ENCODE measurements at regions not wholly inside any gene's neighbourhood (a gene's known extent, or its start where the extent isn't known, plus 50 kb on each side); places are given as distances from the start of the nearest gene placed in this dataset.

DNA sequence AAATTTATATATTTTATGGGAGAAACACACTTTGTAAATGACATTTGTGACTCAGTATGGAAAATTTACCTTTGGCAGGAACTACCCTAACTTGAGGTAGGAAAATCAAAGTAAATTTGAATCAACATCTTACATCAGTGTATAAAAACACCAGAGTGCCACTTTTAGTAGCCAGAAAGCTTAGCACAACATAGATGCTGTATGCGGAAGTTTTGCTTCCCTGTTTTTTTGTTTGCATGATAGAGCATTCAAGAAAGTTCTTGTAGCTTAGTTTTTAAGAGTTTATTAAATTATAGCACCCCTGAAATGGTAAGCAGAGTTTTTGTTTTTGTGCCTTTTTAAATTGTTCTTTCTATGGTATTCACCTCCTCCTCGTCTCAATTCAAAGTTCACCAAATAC, 120.8 kb upstream of the RAP2B start:
- Histone ChIP-seq H3K9me3 (no peaks in the 10 kb centered on the region), H3K36me3 (no peaks in the 10 kb centered on the region), H3K27me3 (no peaks in the 10 kb centered on the region), H3K4me1 (peaks cover 0 to 18% (median 2%) of the 10 kb centered on the region in 4 donors), H3K4me3 (no peak overlapping the region), H3K27ac (no peak overlapping the region)
- in situ Hi-C loops (cut with MboI; ENCODE audit: low pct_ligation_motif_present in 1 of 4, low pct_unique_long_range_greater_than_20kb in 1 of 4, low sequenced_read_pairs in 3 of 4) (loop anchor here (10.0 to 25.0 kb wide), 7 partner anchors 124 to 921 kb away; partner anchors contain the start of gene RAP2B (in 1 of the 4)), intact Hi-C loops (cut with DNase I; ENCODE audit: low total_unique reads) (loop anchor here (10.0 kb wide), 1 partner anchor 114 kb away; no protein-coding TSS in a partner anchor)
- TF ChIP-seq CTCF (IDR thresholded peaks at IDR 0.05) (no peak), POLR2AphosphoS5 (IDR thresholded peaks at IDR 0.05) (no peak), POLR2A (IDR thresholded peaks at IDR 0.05) (no peak), EP300 (IDR thresholded peaks at IDR 0.05; ENCODE audit: low read depth) (no peak)
- DNase-seq = no peak
- WGBS, 2 donors (ENCODE audit: low coverage in 1 of 2) = 82 to 89% methylated on average over 2 of the region's 2 CpGs

- DNase-seq = no peak
- in situ Hi-C loops (cut with MboI; ENCODE audit: low pct_ligation_motif_present in 1 of 4, low pct_unique_long_range_greater_than_20kb in 1 of 4, low sequenced_read_pairs in 3 of 4) = loop anchor here (10.0 to 25.0 kb wide), 7 partner anchors 123 to 920 kb away; partner anchors contain the start of gene RAP2B (in 1 of the 4)
- Histone ChIP-seq H3K4me1 (peaks cover 0 to 18% (median 2%) of the 10 kb centered on the region in 4 donors), H3K27ac (no peak overlapping the region), H3K36me3 (no peaks in the 10 kb centered on the region), H3K9me3 (no peaks in the 10 kb centered on the region), H3K27me3 (no peaks in the 10 kb centered on the region), H3K4me3 (no peak overlapping the region)
- TF ChIP-seq CTCF (IDR thresholded peaks at IDR 0.05) (no peak), POLR2AphosphoS5 (IDR thresholded peaks at IDR 0.05) (no peak), POLR2A (IDR thresholded peaks at IDR 0.05) (no peak), EP300 (IDR thresholded peaks at IDR 0.05; ENCODE audit: low read depth) (no peak)
- intact Hi-C loops (cut with DNase I; ENCODE audit: low total_unique reads) = loop anchor here (2.0 to 10.0 kb wide), 2 partner anchors 113 to 727 kb away; no protein-coding TSS in a partner anchor
- WGBS, 2 donors (ENCODE audit: low coverage in 1 of 2) = 36 to 57% methylated on average over 1 of the region's 1 CpG
These were observed 119.9 kb upstream of the RAP2B start for GRCh38 chr3:153042088-153042487.

- TF ChIP-seq EP300 (IDR thresholded peaks at IDR 0.05; ENCODE audit: low read depth) = no peak
- TF ChIP-seq POLR2A (IDR thresholded peaks at IDR 0.05) = no peak
- no peak for TF ChIP-seq CTCF (IDR thresholded peaks at IDR 0.05)
- no peak for TF ChIP-seq POLR2AphosphoS5 (IDR thresholded peaks at IDR 0.05)
- WGBS, 2 donors (ENCODE audit: low coverage in 1 of 2) = 77 to 80% methylated on average over 1 to 3 of the region's 3 CpGs
- Histone ChIP-seq H3K36me3 (no peaks in the 10 kb centered on the region), H3K4me1 (peaks cover 0 to 14% (median 2%) of the 10 kb centered on the region in 4 donors), H3K9me3 (no peaks in the 10 kb centered on the region), H3K27ac (no peak overlapping the region), H3K4me3 (peak overlapping the region in 1 of 4 donors; percentile 42), H3K27me3 (no peaks in the 10 kb centered on the region)
- DNase-seq = no peak
- in situ Hi-C loops (cut with MboI; ENCODE audit: low pct_ligation_motif_present in 1 of 4, low pct_unique_long_range_greater_than_20kb in 1 of 4, low sequenced_read_pairs in 3 of 4) (loop anchor here (10.0 to 25.0 kb wide), 7 partner anchors 121 to 918 kb away; partner anchors contain the start of gene RAP2B (in 1 of the 4)), intact Hi-C loops (cut with DNase I; ENCODE audit: low total_unique reads) (loop anchor here (2.0 to 10.0 kb wide), 2 partner anchors 111 to 725 kb away; no protein-coding TSS in a partner anchor)
These were observed 118.2 kb upstream of the RAP2B start for GRCh38 chr3:153043729-153044328.

GRCh38 chr3:153045150-153045549, 116.9 kb upstream of the RAP2B start:
- DNase-seq = no peak
- Histone ChIP-seq H3K27me3 (no peaks in the 10 kb centered on the region), H3K27ac (no peak overlapping the region), H3K4me1 (peaks cover 0 to 12% (median 2%) of the 10 kb centered on the region in 4 donors), H3K36me3 (no peaks in the 10 kb centered on the region), H3K9me3 (no peaks in the 10 kb centered on the region), H3K4me3 (no peak overlapping the region)
- TF ChIP-seq POLR2AphosphoS5 (IDR thresholded peaks at IDR 0.05) (no peak), CTCF (IDR thresholded peaks at IDR 0.05) (no peak), EP300 (IDR thresholded peaks at IDR 0.05; ENCODE audit: low read depth) (no peak), POLR2A (IDR thresholded peaks at IDR 0.05) (no peak)
- intact Hi-C loops (cut with DNase I; ENCODE audit: low total_unique reads) (loop anchor here (10.0 kb wide), 1 partner anchor 110 kb away; no protein-coding TSS in a partner anchor), in situ Hi-C loops (cut with MboI; ENCODE audit: low pct_ligation_motif_present in 1 of 4, low pct_unique_long_range_greater_than_20kb in 1 of 4, low sequenced_read_pairs in 3 of 4) (loop anchor here (10.0 to 25.0 kb wide), 7 partner anchors 120 to 917 kb away; partner anchors contain the start of gene RAP2B (in 1 of the 4))

Data from transverse colon (tissue), 4 donors.